DMS153 (cell line): ENCODE measurements at regions not wholly inside any gene's neighbourhood (a gene's known extent, or its start where the extent isn't known, plus 50 kb on each side); places are given as distances from the start of the nearest gene placed in this dataset.

Source experiments
- DNase-seq: peaks from one replicate; lab custom pipeline; 2025; lab: John Stamatoyannopoulos, UW

- no peak for DNase-seq
Measured at GRCh38 chr18:75658330-75658729, 230.8 kb upstream of the SMIM21 start.

- DNase-seq, result no peak
Measured at GRCh38 chr18:75656563-75657247, 229.2 kb upstream of the SMIM21 start.

DNA sequence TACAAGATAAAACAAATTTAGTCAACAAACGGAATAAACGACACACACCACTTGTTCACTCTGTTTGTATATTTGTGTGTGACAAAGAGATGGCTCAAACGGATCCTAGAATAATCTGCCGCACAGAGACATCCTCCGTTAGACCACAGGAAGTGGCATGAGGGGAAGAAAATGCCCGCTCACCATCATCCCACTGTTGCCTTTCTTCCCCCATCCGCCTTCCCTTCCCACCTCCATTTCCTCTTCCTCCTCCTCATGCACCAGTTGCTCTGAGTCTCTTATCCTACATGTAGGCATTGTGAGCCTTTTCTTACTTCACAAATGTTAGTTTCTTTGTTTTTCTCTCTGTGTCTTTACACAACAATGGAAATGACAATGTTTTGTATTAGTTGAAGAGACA is 228.5 kb upstream of the SMIM21 start:
- no peak for DNase-seq

GRCh38 chr18:75654851-75655751 is 227.6 kb upstream of the SMIM21 start:
- no peak for DNase-seq

- DNase-seq, result no peak
Measured at GRCh38 chr18:75654386-75654785, 226.9 kb upstream of the SMIM21 start.

- no peak for DNase-seq
Measured at GRCh38 chr18:75652528-75652927, 225.0 kb upstream of the SMIM21 start.

DNA sequence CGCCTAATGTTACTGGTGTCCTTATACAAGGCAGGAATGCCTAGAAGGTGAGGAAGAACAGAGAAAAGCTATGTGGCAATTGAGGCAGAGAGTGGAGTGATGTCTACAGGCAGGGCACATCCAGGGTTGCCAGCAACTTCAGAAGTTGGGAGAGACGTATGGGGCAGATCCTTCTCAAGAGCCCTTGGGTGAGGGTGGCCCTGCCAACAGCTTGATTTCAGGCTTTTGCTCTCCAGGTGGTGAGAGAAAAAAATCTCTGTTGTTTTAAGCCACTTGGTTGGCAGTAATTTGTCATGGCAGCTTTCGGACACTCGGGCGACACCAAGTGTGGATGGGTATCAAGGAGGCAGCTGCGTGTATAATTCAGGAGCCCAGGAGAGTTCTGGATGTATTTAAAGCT is 217.4 kb upstream of the SMIM21 start:
- no peak for DNase-seq

- no peak for DNase-seq
Measured at GRCh38 chr18:75643083-75643482, 215.6 kb upstream of the SMIM21 start.

- no peak for DNase-seq
Measured at GRCh38 chr18:75639472-75639831, 211.9 kb upstream of the SMIM21 start.

GRCh38 chr18:75638776-75639471 is 211.4 kb upstream of the SMIM21 start:
- no peak for DNase-seq

DNA sequence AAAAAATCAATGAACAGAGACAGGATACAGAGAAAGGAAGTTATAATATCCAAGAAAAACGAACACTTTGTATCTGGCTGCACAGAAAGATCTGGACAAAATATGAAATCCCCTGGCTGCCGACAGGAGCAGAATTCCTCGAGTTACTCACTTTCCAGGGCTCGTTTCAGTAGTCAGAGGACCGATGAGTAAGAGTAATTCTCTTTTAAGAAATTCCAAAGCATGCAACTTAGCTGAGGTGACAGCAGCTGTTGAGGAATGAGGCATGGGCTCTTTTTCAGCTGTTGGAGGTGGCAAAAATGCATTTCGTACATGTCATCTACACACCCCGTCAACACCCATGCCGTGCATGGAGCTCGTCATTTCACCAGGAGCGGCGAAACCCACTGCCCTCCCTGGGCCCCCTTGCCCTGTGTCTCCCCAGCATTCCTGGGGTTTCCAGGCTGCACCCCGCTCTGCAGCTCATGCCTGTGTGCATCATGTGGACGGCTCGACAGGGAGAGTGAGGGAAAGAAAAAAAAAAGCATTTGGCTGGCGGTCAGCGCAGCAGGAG is 210.8 kb upstream of the SMIM21 start:
- no peak for DNase-seq

DNA sequence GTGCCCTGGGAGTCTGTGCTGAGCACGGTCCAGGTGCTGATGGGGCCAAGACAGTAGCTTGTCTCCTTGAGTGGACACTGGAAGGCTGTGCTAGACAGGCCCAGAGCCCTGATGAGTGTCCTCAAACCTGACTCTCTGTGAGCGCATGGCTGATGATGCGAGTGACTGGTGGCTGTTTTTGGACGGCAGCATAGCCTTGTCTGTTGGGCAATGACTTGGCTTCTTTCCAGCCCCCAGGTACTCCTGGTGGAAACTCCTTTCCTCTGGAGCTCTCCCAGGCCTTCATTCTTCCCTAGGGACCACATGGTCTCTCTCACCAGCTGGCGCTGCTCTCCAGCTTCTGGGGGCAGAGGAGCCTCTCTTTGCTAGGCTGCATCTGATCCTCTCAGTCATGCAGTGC is 207.6 kb upstream of the SMIM21 start:
- DNase-seq, result peak; percentile 83

GRCh38 chr18:75625966-75626365 is 198.5 kb upstream of the SMIM21 start:
- DNase-seq, result no peak

DNA sequence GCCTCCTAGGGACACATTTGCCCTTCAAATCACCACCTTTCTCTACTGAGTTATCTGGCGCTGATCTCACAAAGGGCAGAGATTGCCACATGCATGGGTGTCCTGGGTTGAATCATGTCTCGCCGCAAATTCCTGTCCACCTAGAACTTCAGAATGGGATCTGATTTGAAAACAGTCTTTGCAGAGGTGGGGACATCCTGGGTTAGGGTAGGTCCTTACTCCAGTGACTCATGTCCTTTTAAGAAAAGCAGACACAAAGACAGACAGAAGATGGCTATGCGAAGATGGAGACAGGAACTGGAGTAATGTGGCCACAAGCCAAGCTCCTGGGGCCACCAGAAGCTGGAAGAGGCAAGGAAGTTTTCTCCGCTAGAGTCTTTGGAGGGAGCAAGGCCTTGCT is 197.4 kb upstream of the SMIM21 start:
- no peak for DNase-seq

DNA sequence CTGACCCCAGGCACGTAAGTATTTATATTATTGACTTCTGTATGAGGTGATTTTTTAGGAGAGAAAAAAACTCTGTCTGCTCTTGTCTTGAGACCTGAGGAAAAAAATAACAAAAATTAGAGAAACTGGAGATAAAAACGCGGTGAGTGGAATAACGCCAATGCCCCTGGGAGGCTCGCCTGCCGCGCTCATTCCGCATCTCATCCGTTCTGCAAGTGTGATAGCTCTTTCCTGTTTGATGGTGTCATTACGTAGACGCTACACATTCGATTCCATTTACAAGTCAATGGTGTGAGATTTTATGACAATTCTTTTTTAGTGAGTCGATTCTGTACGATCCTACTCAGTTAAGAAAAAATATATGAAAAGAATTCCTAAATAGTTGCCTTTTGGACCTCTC is 194.3 kb upstream of the SMIM21 start:
- DNase-seq, result no peak

GRCh38 chr18:75618146-75618545 is 190.6 kb upstream of the SMIM21 start:
- no peak for DNase-seq

GRCh38 chr18:75612456-75612855 is 185.0 kb upstream of the SMIM21 start:
- DNase-seq, result no peak

- DNase-seq, result no peak
Measured at GRCh38 chr18:75607701-75608100, 180.2 kb upstream of the SMIM21 start.

- DNase-seq, result no peak
Measured at GRCh38 chr18:75592527-75592926, 165.0 kb upstream of the SMIM21 start.

DNA sequence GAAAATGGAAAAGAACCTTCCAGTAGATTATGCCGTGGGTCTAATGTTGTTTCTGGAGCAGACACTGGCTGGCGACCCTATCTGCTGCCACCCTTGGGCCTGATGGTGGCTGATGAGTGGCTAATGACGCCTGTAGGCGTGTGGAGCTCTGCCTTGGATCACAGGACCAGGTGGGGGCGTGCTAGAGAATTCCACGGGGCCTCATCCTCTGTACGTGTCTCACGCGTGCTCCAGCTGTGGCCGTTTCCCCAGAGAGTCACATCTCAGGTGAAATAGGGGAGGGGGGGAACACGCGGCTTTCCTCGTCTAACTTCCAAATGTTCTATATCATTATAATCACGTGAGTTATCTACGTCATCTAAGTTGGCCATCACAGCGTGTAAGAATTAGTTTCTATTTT is 160.9 kb upstream of the SMIM21 start:
- DNase-seq, result no peak

DNA sequence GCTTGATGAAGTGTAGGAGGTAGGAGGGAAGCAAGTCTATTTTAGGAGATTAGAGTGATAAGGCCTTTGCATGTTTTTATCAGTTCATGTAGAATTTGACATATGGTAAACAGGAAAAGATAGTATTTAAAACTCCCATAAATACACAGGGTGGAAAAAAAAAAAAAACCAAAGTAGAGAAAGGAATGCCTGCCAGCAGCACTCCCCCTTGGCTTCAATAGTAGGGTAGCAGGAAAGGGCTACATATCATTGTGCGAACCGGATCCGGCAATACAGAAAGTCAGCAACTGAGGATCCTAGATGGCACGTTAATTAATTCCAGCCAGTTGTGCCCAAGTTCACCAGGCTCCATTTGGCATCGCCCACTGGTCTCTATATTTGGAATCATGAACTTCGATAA is 159.6 kb upstream of the SMIM21 start:
- no peak for DNase-seq

- no peak for DNase-seq
Measured at GRCh38 chr18:75586130-75586889, 158.8 kb upstream of the SMIM21 start.
